HEK293T (cell line): ENCODE measurements at regions not wholly inside any gene's neighbourhood (a gene's known extent, or its start where the extent isn't known, plus 50 kb on each side); places are given as distances from the start of the nearest gene placed in this dataset.

Experiments used
- CTCF ChIA-PET: fragments of 350-600 bp; formaldehyde crosslinking; extraction: SDS; loops from one replicate; lab custom pipeline; 2021; ENCODE audit warnings: antibody characterized with exemption, inconsistent platforms; lab: Yijun Ruan, JAX
- POLR2A ChIA-PET: fragments of 350-600 bp; formaldehyde crosslinking; extraction: SDS; loops from one replicate; lab custom pipeline; 2020; ENCODE audit warnings: antibody characterized with exemption, inconsistent platforms; lab: Yijun Ruan, JAX
- DNase-seq: peaks from one replicate; pipeline ENCODE4 v3.0.0; 2012; ENCODE audit warnings: mixed read lengths; ENCODE audit errors: extremely low spot score
- ARNT ChIP-seq: fragments of 450-650 bp; IDR thresholded peaks from 2 replicates; pipeline ENCODE4 v1.6.1; 2017; ENCODE audit warnings: mild to moderate bottlenecking
- BHLHE40 ChIP-seq: fragments of 450-650 bp; IDR thresholded peaks from 2 replicates; pipeline ENCODE4 v1.6.1; 2016; ENCODE audit warnings: mild to moderate bottlenecking, moderate library complexity, borderline replicate concordance
- CTBP1 ChIP-seq: fragments of 450-650 bp; IDR thresholded peaks from 2 replicates; pipeline ENCODE4 v1.6.1; 2016; ENCODE audit warnings: borderline replicate concordance
- ELF4 ChIP-seq: fragments of 450-650 bp; IDR thresholded peaks from 2 replicates; pipeline ENCODE4 v1.6.1; 2017; ENCODE audit warnings: antibody characterized with exemption
- FOXA1 ChIP-seq: fragments of 450-650 bp; IDR thresholded peaks from 2 replicates; pipeline ENCODE4 v1.6.1; 2016; ENCODE audit warnings: mild to moderate bottlenecking
- FOXK2 ChIP-seq: fragments of 450-650 bp; IDR thresholded peaks from 2 replicates; pipeline ENCODE4 v1.6.1; 2016; ENCODE audit warnings: mild to moderate bottlenecking
- FOXM1 ChIP-seq: fragments of 450-650 bp; IDR thresholded peaks from 2 replicates; pipeline ENCODE4 v1.6.1; 2017; ENCODE audit warnings: mild to moderate bottlenecking, borderline replicate concordance
- HDGF ChIP-seq: fragments of 450-650 bp; IDR thresholded peaks from 2 replicates; pipeline ENCODE4 v1.6.1; 2017; ENCODE audit warnings: antibody characterized with exemption, borderline replicate concordance
- L3MBTL2 ChIP-seq: fragments of 450-650 bp; conservative IDR thresholded peaks from 2 replicates; pipeline ENCODE4 v1.6.1; 2016; ENCODE audit warnings: mild to moderate bottlenecking
- LEF1 ChIP-seq: fragments of 450-650 bp; IDR thresholded peaks from 2 replicates; pipeline ENCODE4 v1.6.1; 2017; ENCODE audit warnings: mild to moderate bottlenecking, borderline replicate concordance
- NFRKB ChIP-seq: fragments of 450-650 bp; IDR thresholded peaks from 2 replicates; pipeline ENCODE4 v1.6.1; 2016; ENCODE audit warnings: mild to moderate bottlenecking, moderate library complexity
- SP1 ChIP-seq: fragments of 450-650 bp; IDR thresholded peaks from 2 replicates; pipeline ENCODE4 v1.6.1; 2017
- SUZ12 ChIP-seq: fragments of 450-650 bp; IDR thresholded peaks from 2 replicates; pipeline ENCODE4 v1.6.1; 2016; ENCODE audit warnings: mild to moderate bottlenecking
- TARDBP ChIP-seq: fragments of 450-650 bp; IDR thresholded peaks from 2 replicates; pipeline ENCODE4 v1.6.1; 2016
- ZNF384 ChIP-seq: fragments of 450-650 bp; IDR thresholded peaks from 2 replicates; pipeline ENCODE4 v1.6.1; 2016
- TF ChIP-seq, protein P1 (sequence below): fragments of 450-650 bp; IDR thresholded peaks from 2 replicates; pipeline ENCODE4 v1.6.1; 2016

DNA sequence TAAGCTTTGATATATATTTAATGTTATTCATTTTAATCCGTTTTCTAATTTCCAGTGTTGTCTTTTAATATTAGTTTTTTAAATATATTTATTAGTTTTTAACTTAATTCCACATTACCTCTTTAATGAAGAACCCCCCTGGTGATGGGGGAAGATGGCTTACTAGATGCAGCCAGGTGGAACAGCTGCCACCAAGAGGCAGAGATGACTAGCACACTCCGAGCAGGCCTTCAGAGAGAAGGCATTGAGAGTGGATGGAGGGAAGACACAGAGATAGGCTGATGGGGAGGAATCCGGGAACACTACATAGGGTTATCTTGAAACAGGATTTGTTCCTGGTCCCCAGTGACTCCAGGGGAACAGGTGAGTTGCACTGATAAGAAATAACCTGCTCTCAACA lies 771.6 kb downstream of the LRFN5 start:
- CTCF ChIA-PET, result no interaction called here
- POLR2A ChIA-PET, result no interaction called here
- TF ChIP-seq HDGF (no peak), LEF1 (no peak), FOXM1 (no peak), ELF4 (no peak), FOXA1 (no peak), SUZ12 (no peak), BHLHE40 (no peak), NFRKB (no peak), FOXK2 (no peak), ARNT (no peak), CTBP1 (no peak), TARDBP (no peak), ZNF384 (no peak), SP1 (no peak), L3MBTL2 (no peak)

DNA sequence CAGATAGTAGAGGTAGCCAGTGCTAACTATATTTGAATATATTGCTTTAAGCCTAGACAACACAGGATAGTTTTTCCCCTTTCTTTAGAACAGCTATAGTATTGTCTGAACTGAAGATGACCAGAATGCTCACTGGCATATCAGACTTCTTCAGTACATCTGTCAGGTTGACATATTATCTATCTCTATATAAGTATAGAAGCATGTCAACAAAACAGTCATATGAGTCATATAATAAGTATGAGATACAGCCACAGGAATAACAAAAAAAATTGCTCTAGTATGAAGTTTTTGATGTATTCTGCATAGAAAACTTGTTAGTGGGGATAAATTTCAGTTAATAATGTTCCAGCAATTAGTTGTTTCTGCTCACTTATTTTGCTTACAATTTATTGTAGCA lies 767.7 kb downstream of the LRFN5 start:
- no peak for DNase-seq
- CTCF ChIA-PET, result no interaction called here
- no peak for TF ChIP-seq ELF4
- TF ChIP-seq L3MBTL2, result no peak
- POLR2A ChIA-PET, result no interaction called here

More for the DNA sequence above, 771.6 kb downstream of the LRFN5 start:
- DNase-seq, result no peak

DNA sequence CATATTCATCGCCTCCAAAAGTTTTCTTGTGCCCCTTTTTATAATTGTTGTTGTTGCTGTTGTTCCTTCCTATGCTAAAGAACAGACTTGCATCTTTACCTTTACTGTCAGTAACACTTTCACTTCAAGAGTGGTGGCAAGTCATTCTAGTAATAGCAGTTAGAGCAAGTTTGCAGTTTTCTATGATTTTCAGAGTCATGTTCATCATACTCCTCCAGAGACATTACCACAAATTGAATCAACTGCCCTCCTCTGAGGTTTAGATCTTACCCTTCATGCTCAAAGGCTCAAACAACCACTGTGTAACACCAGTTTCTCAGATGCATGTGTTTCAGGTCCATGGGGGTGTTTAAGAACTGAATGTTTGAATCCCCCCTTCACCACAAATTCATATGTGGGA lies 763.4 kb downstream of the LRFN5 start:
- DNase-seq, result no peak
- ChIA-PET POLR2A (no interaction called here), CTCF (no interaction called here)
- no peak for TF ChIP-seq SP1
- TF ChIP-seq, protein P1, sequence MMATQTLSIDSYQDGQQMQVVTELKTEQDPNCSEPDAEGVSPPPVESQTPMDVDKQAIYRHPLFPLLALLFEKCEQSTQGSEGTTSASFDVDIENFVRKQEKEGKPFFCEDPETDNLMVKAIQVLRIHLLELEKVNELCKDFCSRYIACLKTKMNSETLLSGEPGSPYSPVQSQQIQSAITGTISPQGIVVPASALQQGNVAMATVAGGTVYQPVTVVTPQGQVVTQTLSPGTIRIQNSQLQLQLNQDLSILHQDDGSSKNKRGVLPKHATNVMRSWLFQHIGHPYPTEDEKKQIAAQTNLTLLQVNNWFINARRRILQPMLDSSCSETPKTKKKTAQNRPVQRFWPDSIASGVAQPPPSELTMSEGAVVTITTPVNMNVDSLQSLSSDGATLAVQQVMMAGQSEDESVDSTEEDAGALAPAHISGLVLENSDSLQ, result no peak
- no peak for TF ChIP-seq L3MBTL2
- no peak for TF ChIP-seq TARDBP
- TF ChIP-seq HDGF, result no peak
- no peak for TF ChIP-seq ARNT
- TF ChIP-seq SUZ12, result no peak
- TF ChIP-seq ELF4, result no peak
- TF ChIP-seq ZNF384, result no peak
- TF ChIP-seq BHLHE40, result no peak
- TF ChIP-seq LEF1, result no peak
- TF ChIP-seq FOXK2, result no peak
- TF ChIP-seq FOXA1, result no peak
- TF ChIP-seq CTBP1, result no peak
- no peak for TF ChIP-seq FOXM1
- no peak for TF ChIP-seq NFRKB

DNA sequence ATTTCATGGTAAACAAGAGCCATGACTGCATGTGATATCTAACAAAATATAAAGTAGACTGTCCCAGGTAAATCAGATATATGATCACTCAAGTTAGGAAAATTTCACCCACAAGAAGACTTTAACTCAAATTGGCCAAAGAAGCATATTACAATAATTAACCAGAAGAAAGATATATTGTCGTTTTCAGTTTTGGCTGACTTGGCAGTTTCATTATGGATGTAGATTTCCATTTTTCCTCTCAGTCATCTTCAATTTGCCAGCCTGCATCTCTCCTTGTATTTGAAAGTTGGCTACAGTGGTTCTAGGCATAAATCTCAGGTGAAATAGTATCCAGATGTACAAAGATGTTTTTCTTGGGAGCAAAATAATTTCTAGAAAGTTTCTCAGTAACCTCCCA lies 761.6 kb downstream of the LRFN5 start:
- TF ChIP-seq ARNT, result no peak
- no peak for TF ChIP-seq CTBP1
- no peak for TF ChIP-seq BHLHE40
- TF ChIP-seq SUZ12, result no peak
- no peak for TF ChIP-seq LEF1
- TF ChIP-seq L3MBTL2, result no peak
- no peak for TF ChIP-seq ZNF384
- TF ChIP-seq ELF4, result no peak
- TF ChIP-seq NFRKB, result no peak
- TF ChIP-seq, protein P1, result no peak
- TF ChIP-seq FOXA1, result no peak
- no peak for TF ChIP-seq SP1
- TF ChIP-seq FOXK2, result no peak
- TF ChIP-seq HDGF, result no peak
- TF ChIP-seq FOXM1, result no peak
- DNase-seq, result no peak
- CTCF ChIA-PET, result no interaction called here
- POLR2A ChIA-PET, result no interaction called here

DNA sequence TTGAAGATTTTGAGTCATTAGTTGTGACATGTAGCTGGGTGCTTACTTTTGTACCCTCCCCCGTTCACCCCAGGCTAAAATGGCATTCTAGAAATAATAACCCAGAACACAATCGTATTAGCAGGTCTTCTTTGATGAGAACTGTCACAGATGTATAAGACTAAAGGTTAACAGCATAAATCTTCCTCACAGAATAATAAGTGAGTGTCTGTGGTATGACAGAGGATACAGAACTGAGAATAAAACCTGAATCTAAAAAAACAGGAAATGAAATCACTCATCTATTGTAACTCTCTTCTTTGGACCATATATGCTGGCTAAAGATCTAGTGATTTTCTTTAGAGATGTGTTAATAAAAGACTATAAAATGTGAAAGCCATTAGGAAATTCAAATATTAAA lies 746.6 kb downstream of the LRFN5 start:
- DNase-seq, result no peak
- no peak for TF ChIP-seq ARNT
- TF ChIP-seq ZNF384, result no peak
- no peak for TF ChIP-seq CTBP1
- no peak for TF ChIP-seq SUZ12
- no peak for TF ChIP-seq BHLHE40
- no peak for TF ChIP-seq LEF1
- no peak for TF ChIP-seq ELF4
- TF ChIP-seq SP1, result no peak
- TF ChIP-seq, protein P1, result no peak
- no peak for TF ChIP-seq HDGF
- no peak for TF ChIP-seq NFRKB
- TF ChIP-seq FOXK2, result no peak
- TF ChIP-seq TARDBP, result no peak
- TF ChIP-seq FOXA1, result no peak
- TF ChIP-seq L3MBTL2, result no peak
- TF ChIP-seq FOXM1, result no peak
- ChIA-PET POLR2A (no interaction called here), CTCF (no interaction called here)

DNA sequence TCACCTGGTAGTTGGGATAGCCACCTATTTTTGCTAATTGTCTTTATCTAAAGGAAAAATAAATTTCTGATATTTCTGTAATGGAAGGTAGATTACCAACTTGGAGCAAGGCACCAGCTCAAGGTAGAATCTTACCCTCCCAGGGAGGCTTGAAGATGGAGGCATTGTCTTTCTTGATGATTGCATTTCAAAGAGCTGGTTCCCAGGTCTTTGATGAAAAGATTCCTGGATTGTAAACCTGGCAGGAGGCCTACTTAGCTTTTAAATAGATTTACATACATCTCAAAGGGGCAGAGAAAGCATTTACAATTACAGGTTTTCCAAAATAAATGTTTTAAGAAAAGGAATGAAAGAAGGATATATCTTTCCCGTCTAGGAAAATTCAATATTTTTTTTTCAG lies 729.2 kb downstream of the LRFN5 start:
- ChIA-PET CTCF (no interaction called here), POLR2A (no interaction called here)
- TF ChIP-seq L3MBTL2, result no peak
- TF ChIP-seq, protein P1, result no peak
- TF ChIP-seq FOXM1, result no peak
- no peak for TF ChIP-seq SUZ12
- no peak for TF ChIP-seq ZNF384
- TF ChIP-seq FOXK2, result no peak
- TF ChIP-seq TARDBP, result no peak
- no peak for TF ChIP-seq SP1
- no peak for TF ChIP-seq HDGF
- no peak for TF ChIP-seq NFRKB
- no peak for TF ChIP-seq ELF4
- no peak for TF ChIP-seq ARNT
- no peak for TF ChIP-seq FOXA1
- no peak for TF ChIP-seq CTBP1
- TF ChIP-seq BHLHE40, result no peak
- no peak for TF ChIP-seq LEF1
- DNase-seq, result no peak
